NCI-H748 (cell line): ENCODE measurements at regions not wholly inside any gene's neighbourhood (a gene's known extent, or its start where the extent isn't known, plus 50 kb on each side); places are given as distances from the start of the nearest gene placed in this dataset.

Experiments used
- DNase-seq: peaks from one replicate; lab custom pipeline; 2025; ENCODE audit not compliant: unreplicated experiment; lab: John Stamatoyannopoulos, UW

- no peak for DNase-seq
Measured at GRCh38 chr5:159836691-159837090, 79.6 kb upstream of the ADRA1B start.

- no peak for DNase-seq
Measured at GRCh38 chr5:159837860-159838259, 78.4 kb upstream of the ADRA1B start.

DNA sequence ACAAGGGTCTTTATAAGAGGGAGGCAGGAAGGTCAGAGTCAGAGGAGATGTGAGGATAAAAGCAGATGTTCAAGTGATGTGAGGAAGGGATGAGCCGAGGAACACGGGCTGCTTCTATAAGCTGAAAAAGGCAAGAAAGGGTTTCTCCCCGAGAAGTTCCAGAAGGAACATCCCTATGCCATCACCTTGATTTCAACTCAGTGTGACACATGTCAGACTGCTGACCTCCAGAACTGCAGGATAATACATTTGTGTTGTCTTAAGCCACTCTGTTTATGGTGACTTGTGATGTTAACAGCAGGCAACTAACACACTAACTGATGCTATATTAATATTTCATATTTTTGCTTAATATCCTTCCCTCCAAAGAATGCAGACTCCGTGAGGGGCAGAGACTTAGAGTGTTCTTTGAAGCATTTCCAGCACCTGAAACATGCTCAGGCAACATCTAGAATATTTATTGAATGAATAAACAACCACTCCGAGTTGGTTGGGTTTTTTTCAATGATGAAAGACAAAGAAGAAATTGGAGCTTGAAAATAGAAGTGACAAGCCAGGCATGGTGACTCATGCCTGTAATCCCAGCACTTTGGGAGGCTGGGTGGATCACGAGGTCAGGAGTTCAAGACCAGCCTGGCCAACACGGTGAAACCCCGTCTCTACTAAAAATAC is 77.6 kb upstream of the ADRA1B start:
- DNase-seq: no peak

DNA sequence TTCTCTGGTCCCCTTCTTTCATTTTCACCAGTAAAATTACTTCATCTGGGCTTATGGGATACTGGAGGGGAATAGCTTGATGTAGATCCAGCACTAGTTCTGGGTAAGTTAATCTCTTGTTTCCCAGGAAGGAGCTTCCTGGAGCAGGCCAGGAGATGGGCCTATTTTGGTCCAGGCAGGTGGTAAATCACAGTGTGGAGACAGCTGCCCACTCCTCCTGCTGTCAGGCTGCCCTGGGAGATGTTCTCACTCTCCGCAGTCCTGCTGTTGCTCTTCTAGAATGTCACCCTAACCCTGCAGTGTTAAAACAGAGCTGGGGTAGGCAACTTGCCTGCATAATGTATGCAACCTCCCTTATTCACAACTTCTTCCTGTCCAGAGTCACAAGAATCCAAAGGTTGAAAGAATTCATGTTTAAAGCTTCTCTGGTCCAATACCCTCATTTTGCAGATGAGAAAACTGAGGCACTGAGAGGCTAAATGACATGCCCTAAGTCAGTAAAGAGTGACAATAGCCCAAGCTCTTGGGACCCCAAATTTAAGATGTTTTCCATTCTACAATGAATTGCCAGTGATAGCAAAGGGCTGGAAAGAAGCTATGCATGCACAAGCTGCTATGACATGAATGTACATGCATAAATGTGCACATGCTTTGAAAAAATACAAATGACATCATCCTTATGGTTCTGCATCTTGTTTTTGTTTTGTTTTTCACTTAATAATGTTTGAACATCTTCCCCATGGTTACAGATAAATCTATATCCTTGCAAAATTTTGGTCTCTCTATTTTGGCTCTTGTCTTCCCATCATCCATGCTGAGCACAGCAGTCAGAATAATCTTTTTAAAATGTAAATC is 71.8 kb upstream of the ADRA1B start:
- DNase-seq: no peak

DNA sequence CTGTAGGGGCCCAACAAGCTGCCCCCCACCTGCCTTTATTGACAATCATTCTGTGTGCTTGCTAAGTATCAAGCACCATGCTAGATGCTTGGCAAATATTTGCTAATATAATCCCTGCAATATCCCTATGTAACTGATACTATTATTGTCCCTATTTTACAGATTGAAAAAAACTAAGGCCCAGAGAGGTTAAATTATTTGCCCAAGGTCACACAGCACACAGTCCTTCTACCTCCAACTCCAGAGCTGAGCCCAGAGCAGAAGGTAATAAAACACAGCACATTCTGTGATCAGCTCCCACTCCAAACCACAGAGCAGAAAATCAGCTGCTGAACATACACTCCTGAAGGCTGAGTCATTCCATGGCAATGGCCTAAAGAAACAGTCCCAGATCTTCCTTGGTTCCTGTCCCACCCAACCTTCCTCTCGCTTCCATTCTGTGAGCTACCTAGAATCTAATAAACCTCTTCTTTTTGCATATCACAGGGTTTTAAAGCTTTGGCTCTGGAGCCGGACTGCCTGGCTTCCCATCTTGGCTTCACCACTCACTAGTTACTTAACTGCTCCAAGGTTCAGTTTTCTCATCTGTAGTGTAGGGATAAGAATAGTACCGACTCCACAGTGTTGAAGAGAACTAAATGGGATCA is 66.7 kb upstream of the ADRA1B start:
- no peak for DNase-seq

DNA sequence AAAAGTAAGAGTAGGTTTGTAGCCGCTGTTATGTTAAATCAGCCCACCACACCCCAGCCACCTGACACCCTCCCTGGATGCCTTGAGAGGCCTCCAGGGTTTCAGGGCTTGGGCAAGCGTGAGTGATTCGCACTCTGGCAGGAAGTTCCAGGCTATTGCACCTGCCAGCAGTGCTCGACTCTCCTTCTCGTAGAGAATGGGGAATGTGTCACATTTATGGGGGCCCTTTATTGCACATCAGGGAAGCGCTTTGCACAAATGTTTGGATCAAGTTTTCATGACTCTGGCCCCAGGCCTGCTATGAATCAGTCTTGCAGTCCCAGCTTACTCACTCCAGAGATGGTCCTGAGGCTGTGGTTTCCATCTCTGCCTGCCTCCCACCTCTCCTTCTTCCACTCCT is 66.1 kb upstream of the ADRA1B start:
- no peak for DNase-seq

DNA sequence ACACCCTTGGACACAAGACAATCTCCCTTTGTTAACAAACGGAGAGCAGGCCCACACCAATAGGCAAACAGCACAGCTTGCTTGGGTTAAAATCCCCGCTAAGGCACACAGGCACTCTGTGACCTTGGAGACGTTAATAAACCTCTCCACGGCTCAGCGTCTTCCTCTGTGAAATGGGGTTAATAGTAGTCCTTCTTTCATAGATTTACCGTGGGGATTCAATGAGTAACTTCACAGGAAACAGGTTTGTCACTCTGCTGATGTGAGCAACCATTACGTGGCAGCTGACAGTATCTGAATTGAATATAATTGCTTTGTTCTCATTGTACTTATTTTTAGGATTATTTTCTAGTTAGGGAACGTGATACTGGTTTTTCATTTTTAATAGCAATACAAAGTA is 65.2 kb upstream of the ADRA1B start:
- no peak for DNase-seq

- no peak for DNase-seq
Measured at GRCh38 chr5:159854916-159855315, 61.4 kb upstream of the ADRA1B start.

GRCh38 chr5:159855476-159856191 is 60.6 kb upstream of the ADRA1B start:
- DNase-seq: no peak

DNA sequence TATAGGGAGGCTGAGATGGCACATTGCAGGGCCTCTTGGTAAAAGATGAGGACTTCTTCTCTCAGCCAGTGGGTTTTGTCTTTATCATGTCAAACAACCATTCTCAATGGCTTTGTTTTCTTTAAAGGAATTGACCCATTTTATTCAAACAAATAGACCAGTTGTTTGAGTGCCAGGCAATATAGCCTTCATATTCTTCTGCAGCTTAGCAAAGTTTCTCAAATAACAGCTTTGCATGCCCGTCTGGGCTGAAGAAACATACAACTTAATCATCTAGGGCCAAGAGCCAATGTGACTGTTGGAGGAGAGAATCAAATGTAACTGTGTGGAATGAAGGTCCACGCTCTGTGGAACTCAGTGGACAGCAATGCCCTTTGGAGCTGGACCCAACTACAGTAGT is 57.4 kb upstream of the ADRA1B start:
- no peak for DNase-seq

DNA sequence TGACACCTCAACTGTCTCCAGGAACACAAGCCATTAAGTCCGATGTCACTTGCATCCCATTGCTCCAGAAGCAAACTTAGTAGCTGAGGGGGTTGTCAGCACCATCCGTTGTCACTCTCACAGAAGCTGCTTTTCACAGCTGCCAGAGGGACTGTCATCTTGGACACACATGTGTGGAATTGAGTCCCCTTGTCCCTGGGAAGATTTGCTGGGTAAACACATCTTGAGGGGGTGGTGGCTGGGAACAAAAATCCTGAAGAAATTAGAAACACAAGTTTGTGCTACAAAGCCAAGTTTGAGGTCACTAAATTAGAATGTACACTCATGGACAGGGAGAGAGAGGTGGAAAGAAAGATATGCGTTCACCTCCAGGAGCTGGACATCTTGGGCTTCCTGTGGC is 55.2 kb upstream of the ADRA1B start:
- no peak for DNase-seq

GRCh38 chr5:159864885-159865691 is 51.2 kb upstream of the ADRA1B start:
- DNase-seq: no peak

DNA sequence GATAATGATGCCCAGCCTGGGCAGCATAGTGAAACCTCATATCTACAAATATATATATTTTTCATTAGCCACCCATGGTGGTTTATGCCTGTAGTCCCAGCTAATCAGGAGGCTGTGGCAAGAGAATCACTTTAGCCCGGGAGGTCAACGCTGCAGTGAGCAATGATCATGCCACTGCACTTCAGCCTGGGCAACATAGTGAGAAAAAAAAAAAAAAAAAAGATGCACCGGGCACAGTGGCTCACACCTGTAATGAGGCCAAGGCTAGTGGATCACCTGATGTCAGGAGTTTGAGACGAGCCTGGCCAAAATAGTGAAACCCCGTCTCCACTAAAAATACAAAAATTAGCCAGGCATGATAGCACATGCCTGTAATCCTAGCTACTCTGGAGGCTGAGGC is 50.2 kb upstream of the ADRA1B start:
- DNase-seq: no peak
